ENCODE measurements at regions not wholly inside any gene's neighbourhood (a gene's known extent, or its start where the extent isn't known, plus 50 kb on each side); places are given as distances from the start of the nearest gene placed in this dataset.

GRCh38 chr6:126204126-126204525 is 135.8 kb upstream of the CENPW start:
- TF ChIP-seq ESRRA (CRISPR knock-in tag; IDR thresholded peaks at IDR 0.05; ENCODE audit: borderline replicate concordance) (no peak), E2F1 (CRISPR knock-in tag; IDR thresholded peaks at IDR 0.05) (no peak), FOXJ3 (CRISPR knock-in tag; IDR thresholded peaks at IDR 0.05; ENCODE audit: borderline replicate concordance) (no peak), MAX (CRISPR knock-in tag; IDR thresholded peaks at IDR 0.05) (no peak), E2F4 (CRISPR knock-in tag; IDR thresholded peaks at IDR 0.05; ENCODE audit: borderline replicate concordance, low read depth) (no peak), SP1 (CRISPR knock-in tag; conservative IDR thresholded peaks at IDR 0.05) (no peak), NR1H2 (CRISPR knock-in tag; IDR thresholded peaks at IDR 0.05) (no peak), NFE2L1 (CRISPR knock-in tag; IDR thresholded peaks at IDR 0.05) (no peak), ZNF121 (CRISPR knock-in tag; IDR thresholded peaks at IDR 0.05) (no peak)
- TF ChIP-seq, protein P1, sequence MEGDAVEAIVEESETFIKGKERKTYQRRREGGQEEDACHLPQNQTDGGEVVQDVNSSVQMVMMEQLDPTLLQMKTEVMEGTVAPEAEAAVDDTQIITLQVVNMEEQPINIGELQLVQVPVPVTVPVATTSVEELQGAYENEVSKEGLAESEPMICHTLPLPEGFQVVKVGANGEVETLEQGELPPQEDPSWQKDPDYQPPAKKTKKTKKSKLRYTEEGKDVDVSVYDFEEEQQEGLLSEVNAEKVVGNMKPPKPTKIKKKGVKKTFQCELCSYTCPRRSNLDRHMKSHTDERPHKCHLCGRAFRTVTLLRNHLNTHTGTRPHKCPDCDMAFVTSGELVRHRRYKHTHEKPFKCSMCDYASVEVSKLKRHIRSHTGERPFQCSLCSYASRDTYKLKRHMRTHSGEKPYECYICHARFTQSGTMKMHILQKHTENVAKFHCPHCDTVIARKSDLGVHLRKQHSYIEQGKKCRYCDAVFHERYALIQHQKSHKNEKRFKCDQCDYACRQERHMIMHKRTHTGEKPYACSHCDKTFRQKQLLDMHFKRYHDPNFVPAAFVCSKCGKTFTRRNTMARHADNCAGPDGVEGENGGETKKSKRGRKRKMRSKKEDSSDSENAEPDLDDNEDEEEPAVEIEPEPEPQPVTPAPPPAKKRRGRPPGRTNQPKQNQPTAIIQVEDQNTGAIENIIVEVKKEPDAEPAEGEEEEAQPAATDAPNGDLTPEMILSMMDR (IDR thresholded peaks at IDR 0.05), result no peak
- TF ChIP-seq, protein P2, sequence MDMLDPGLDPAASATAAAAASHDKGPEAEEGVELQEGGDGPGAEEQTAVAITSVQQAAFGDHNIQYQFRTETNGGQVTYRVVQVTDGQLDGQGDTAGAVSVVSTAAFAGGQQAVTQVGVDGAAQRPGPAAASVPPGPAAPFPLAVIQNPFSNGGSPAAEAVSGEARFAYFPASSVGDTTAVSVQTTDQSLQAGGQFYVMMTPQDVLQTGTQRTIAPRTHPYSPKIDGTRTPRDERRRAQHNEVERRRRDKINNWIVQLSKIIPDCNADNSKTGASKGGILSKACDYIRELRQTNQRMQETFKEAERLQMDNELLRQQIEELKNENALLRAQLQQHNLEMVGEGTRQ (CRISPR knock-in tag; IDR thresholded peaks at IDR 0.05), result no peak
- TF ChIP-seq, protein P3, sequence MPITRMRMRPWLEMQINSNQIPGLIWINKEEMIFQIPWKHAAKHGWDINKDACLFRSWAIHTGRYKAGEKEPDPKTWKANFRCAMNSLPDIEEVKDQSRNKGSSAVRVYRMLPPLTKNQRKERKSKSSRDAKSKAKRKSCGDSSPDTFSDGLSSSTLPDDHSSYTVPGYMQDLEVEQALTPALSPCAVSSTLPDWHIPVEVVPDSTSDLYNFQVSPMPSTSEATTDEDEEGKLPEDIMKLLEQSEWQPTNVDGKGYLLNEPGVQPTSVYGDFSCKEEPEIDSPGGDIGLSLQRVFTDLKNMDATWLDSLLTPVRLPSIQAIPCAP (CRISPR knock-in tag; IDR thresholded peaks at IDR 0.05), result no peak

Measured in WTC11 (cell line).